Lung (tissue), 11 donors: ENCODE measurements at regions not wholly inside any gene's neighbourhood (a gene's known extent, or its start where the extent isn't known, plus 50 kb on each side); places are given as distances from the start of the nearest gene placed in this dataset.

ENCODE experiments used
- ATAC-seq: fragments of 200-7000 bp; cut with Tn5 transposase; one replicate; pipeline ENCODE4 v1.9.1; 2020; ENCODE audit warnings: moderate number of reproducible peaks; ENCODE audit not compliant: insufficient read depth, low FRiP score
- DNase-seq, 3 donors: peaks; one replicate each; pipeline ENCODE4 v3.0.0-alpha.2; 2013 to 2017
- H3K27ac ChIP-seq, 2 donors: one replicate each; pipeline ENCODE4 v1.5.1; 2013; ENCODE audit warnings: mild to moderate bottlenecking in 2 of 2, moderate library complexity in 2 of 2, control low read depth in 1 of 2, inconsistent platforms in 1 of 2, low read depth in 1 of 2, low read length in 1 of 2
- H3K27me3 ChIP-seq, 3 donors: one replicate each; pipeline ENCODE4 v1.5.1; 2013; ENCODE audit warnings: low read length in 2 of 3; ENCODE audit not compliant: control insufficient read depth in 3 of 3, insufficient read depth in 3 of 3
- H3K36me3 ChIP-seq, 4 donors: one replicate each; pipeline ENCODE4 v1.5.1; 2013; ENCODE audit warnings: low read length in 4 of 4, mild to moderate bottlenecking in 1 of 4, moderate library complexity in 1 of 4; ENCODE audit not compliant: control insufficient read depth in 4 of 4, insufficient read depth in 4 of 4
- H3K4me1 ChIP-seq, 5 donors: one replicate each; pipeline ENCODE4 v1.5.1; 2013; ENCODE audit warnings: low read length in 5 of 5, mild to moderate bottlenecking in 2 of 5, moderate library complexity in 1 of 5; ENCODE audit not compliant: control insufficient read depth in 5 of 5, insufficient read depth in 5 of 5
- H3K4me3 ChIP-seq: one replicate; pipeline ENCODE4 v1.5.1; 2013; ENCODE audit warnings: mild to moderate bottlenecking, control low read depth, moderate library complexity
- H3K9ac ChIP-seq, 2 donors: one replicate each; pipeline ENCODE4 v1.5.1; 2013; ENCODE audit warnings: low read length in 2 of 2, control low read depth in 1 of 2; ENCODE audit not compliant: insufficient read depth in 1 of 2
- H3K9me3 ChIP-seq, 4 donors: one replicate each; pipeline ENCODE4 v1.5.1; 2013; ENCODE audit warnings: low read length in 3 of 4, mild to moderate bottlenecking in 1 of 4, moderate library complexity in 1 of 4; ENCODE audit not compliant: control insufficient read depth in 4 of 4, insufficient read depth in 3 of 4
- WGBS, 2 donors: extraction: QIAGEN DNeasy Blood & Tissue Kit; methylation state at CpG; one replicate each; pipeline ENCODE4 v1.1.7; 2013; 5-methylcytosine and 5-hydroxymethylcytosine counted together
- TF ChIP-seq, protein P1 (sequence below): IDR thresholded peaks from 2 replicates; pipeline ENCODE4 v1.5.1; 2012; ENCODE audit warnings: mild to moderate bottlenecking; ENCODE audit errors: control extremely low read depth, extremely low read depth
- donor health status: control.
- donor health status: control.
- donor health status: Bipolar disorder and iron deficiency.
- donor health status: healthy.
- donor health status: DM: yes; HTN: yes; CAD: no.

DNA sequence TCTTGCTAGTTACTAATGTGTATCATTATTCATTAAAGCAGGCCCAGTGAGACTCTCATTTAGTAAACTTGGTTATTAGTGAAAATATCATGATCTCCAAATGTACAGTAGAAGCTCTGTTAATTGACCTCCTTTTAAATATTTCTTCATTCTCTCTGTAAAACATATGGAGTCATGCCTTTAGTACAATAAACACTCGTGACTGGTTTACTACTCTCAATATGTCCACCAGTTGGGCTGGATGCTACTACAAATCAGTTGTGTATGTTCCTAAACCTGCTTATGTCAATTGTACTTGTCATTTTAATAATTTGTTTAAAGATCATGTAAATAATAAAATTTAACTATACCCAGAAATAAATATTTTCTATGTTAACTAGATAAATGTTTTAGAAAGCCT, 68.6 kb upstream of the COMTD1 start:
- Histone ChIP-seq H3K9ac (no peak overlapping the region), H3K36me3 (no peaks in the 10 kb centered on the region), H3K4me3 (no peak overlapping the region), H3K9me3 (peaks cover 0 to 3% (median 0%) of the 10 kb centered on the region in 4 donors), H3K27ac (no peak overlapping the region), H3K4me1 (no peaks in the 10 kb centered on the region), H3K27me3 (no peaks in the 10 kb centered on the region)
- TF ChIP-seq, protein P1, sequence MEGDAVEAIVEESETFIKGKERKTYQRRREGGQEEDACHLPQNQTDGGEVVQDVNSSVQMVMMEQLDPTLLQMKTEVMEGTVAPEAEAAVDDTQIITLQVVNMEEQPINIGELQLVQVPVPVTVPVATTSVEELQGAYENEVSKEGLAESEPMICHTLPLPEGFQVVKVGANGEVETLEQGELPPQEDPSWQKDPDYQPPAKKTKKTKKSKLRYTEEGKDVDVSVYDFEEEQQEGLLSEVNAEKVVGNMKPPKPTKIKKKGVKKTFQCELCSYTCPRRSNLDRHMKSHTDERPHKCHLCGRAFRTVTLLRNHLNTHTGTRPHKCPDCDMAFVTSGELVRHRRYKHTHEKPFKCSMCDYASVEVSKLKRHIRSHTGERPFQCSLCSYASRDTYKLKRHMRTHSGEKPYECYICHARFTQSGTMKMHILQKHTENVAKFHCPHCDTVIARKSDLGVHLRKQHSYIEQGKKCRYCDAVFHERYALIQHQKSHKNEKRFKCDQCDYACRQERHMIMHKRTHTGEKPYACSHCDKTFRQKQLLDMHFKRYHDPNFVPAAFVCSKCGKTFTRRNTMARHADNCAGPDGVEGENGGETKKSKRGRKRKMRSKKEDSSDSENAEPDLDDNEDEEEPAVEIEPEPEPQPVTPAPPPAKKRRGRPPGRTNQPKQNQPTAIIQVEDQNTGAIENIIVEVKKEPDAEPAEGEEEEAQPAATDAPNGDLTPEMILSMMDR = no peak
- DNase-seq (no peak), ATAC-seq (no peak)
- 94 to 97% methylated on average over 1 of the region's 1 CpG for WGBS, 2 donors

- WGBS, 2 donors = 86 to 92% methylated on average over 2 of the region's 2 CpGs
- H3K9ac ChIP-seq = no peak overlapping the region
- no peak overlapping the region for H3K27ac ChIP-seq
- DNase-seq (no peak), ATAC-seq (no peak)
- peaks cover 0 to 1% (median 0%) of the 10 kb centered on the region in 4 donors for H3K9me3 ChIP-seq
- H3K27me3 ChIP-seq = no peaks in the 10 kb centered on the region
- TF ChIP-seq, protein P1 = no peak
- H3K4me1 ChIP-seq = no peaks in the 10 kb centered on the region
- no peaks in the 10 kb centered on the region for H3K36me3 ChIP-seq
- no peak overlapping the region for H3K4me3 ChIP-seq
These were observed 67.5 kb upstream of the COMTD1 start for GRCh38 chr10:75303045-75303777.

GRCh38 chr10:75302029-75302428, 66.3 kb upstream of the COMTD1 start:
- ATAC-seq (no peak), DNase-seq (no peak)
- no peaks in the 10 kb centered on the region for H3K36me3 ChIP-seq
- H3K27ac ChIP-seq = no peak overlapping the region
- no peaks in the 10 kb centered on the region for H3K27me3 ChIP-seq
- H3K9ac ChIP-seq = no peak overlapping the region
- no peaks in the 10 kb centered on the region for H3K4me1 ChIP-seq
- TF ChIP-seq, protein P1 = no peak
- H3K4me3 ChIP-seq = no peak overlapping the region
- 83 to 90% methylated on average over 1 of the region's 1 CpG for WGBS, 2 donors
- H3K9me3 ChIP-seq = no peaks in the 10 kb centered on the region
